Gastrocnemius medialis (tissue), 4 donors: ENCODE measurements at regions not wholly inside any gene's neighbourhood (a gene's known extent, or its start where the extent isn't known, plus 50 kb on each side); places are given as distances from the start of the nearest gene placed in this dataset.

ENCODE experiments used
- ATAC-seq, 2 donors: fragments of 150-250 bp; one replicate each; pipeline ENCODE4 v1.9.1; 2016
- DNase-seq, 2 donors: peaks; one replicate each; pipeline ENCODE4 v3.0.0-alpha.2; 2019
- H3K27ac ChIP-seq, 4 donors: fragments of 200-600 bp; sonication (generic); 1 replicate in 1 of 4; 2 replicates in 3 of 4; pipeline ENCODE4 v1.5.1; 2016 to 2018; ENCODE audit warnings: mild to moderate bottlenecking in 2 of 4, moderate library complexity in 1 of 4
- H3K27me3 ChIP-seq, 3 donors: fragments of 200-600 bp; sonication (generic) in 2 of 3; 1 replicate in 1 of 3; 2 replicates in 2 of 3; pipeline versions ENCODE4 v1.5.1 to v1.6.0; 2016 to 2019; ENCODE audit warnings: mild to moderate bottlenecking in 1 of 3, moderate library complexity in 1 of 3
- H3K36me3 ChIP-seq, 2 donors: fragments of 200-600 bp; sonication (generic) in 1 of 2; one replicate each; pipeline ENCODE4 v1.5.1; 2017 to 2018
- H3K4me1 ChIP-seq, 2 donors: fragments of 200-600 bp; sonication (generic) in 1 of 2; one replicate each; pipeline ENCODE4 v1.5.1; 2016 to 2017; ENCODE audit warnings: mild to moderate bottlenecking in 2 of 2
- H3K4me3 ChIP-seq, 4 donors: fragments of 200-600 bp; sonication (generic) in 3 of 4; 1 replicate in 1 of 4; 2 replicates in 3 of 4; pipeline ENCODE4 v1.5.1; 2016 to 2019; ENCODE audit warnings: mild to moderate bottlenecking in 2 of 4
- H3K9me3 ChIP-seq, 3 donors: fragments of 200-600 bp; sonication (generic) in 2 of 3; 1 replicate in 1 of 3; 2 replicates in 2 of 3; pipeline ENCODE4 v1.5.1; 2016 to 2019
- CTCF ChIP-seq, 5 experiments: fragments of 450-650 bp in 3 of 5; fragments of 200-600 bp in 2 of 5; sonication (generic) in 2 of 5; IDR thresholded peaks in 4 of 5; conservative IDR thresholded peaks in 1 of 5; 1 replicate in 4 of 5; 2 replicates in 1 of 5; pipeline ENCODE4 v1.5.1; 2016 to 2019; ENCODE audit warnings: antibody characterized with exemption in 5 of 5, mild to moderate bottlenecking in 3 of 5, moderate library complexity in 3 of 5
- POLR2A ChIP-seq, 2 donors: fragments of 450-650 bp; IDR thresholded peaks; one replicate each; pipeline ENCODE4 v1.6.1; 2017; ENCODE audit warnings: antibody characterized with exemption in 2 of 2, mild to moderate bottlenecking in 2 of 2, moderate library complexity in 2 of 2
- in situ Hi-C, 4 donors: fragments of 200-750 bp; cut with MboI; loops; one replicate each; pipeline versions ENCODE4 v1.15.0 to v1.8.0; 2017; ENCODE audit warnings: low sequenced_read_pairs in 4 of 4
- intact Hi-C: fragments of 100-400 bp; cut with DNase I; formaldehyde crosslinking; loops from one replicate; pipeline ENCODE4 v1.15.1; 2023; ENCODE audit warnings: low total_unique reads

- Histone ChIP-seq H3K27me3 (peaks cover 2 to 23% (median 13%) of the 10 kb centered on the region in 3 donors), H3K36me3 (no peaks in the 10 kb centered on the region), H3K4me3 (no peak overlapping the region), H3K4me1 (no peaks in the 10 kb centered on the region), H3K27ac (no peak overlapping the region), H3K9me3 (no peaks in the 10 kb centered on the region)
- ATAC-seq (no peak), DNase-seq (no peak)
- no peak for TF ChIP-seq POLR2A (IDR thresholded peaks at IDR 0.05)
- TF ChIP-seq CTCF (IDR thresholded peaks at IDR 0.05 in 4 of 5, conservative IDR thresholded peaks at IDR 0.05 in 1 of 5), result no peak
- intact Hi-C loops (no loop called here), in situ Hi-C loops (no loop called here)
Observed at GRCh38 chr17:74117999-74118421, 85.5 kb upstream of the RPL38 start.

- H3K4me3 ChIP-seq, result no peak overlapping the region
Observed at GRCh38 chr17:74118504-74118903, 85.0 kb upstream of the RPL38 start.

GRCh38 chr17:74119049-74119580 lies 84.4 kb upstream of the RPL38 start:
- Histone ChIP-seq H3K4me3 (no peak overlapping the region), H3K27me3 (peaks cover 2 to 23% (median 13%) of the 10 kb centered on the region in 3 donors), H3K4me1 (no peaks in the 10 kb centered on the region), H3K27ac (no peak overlapping the region), H3K36me3 (no peaks in the 10 kb centered on the region), H3K9me3 (no peaks in the 10 kb centered on the region)
- intact Hi-C loops (no loop called here), in situ Hi-C loops (no loop called here)
- TF ChIP-seq POLR2A (IDR thresholded peaks at IDR 0.05) (no peak), CTCF (IDR thresholded peaks at IDR 0.05 in 4 of 5, conservative IDR thresholded peaks at IDR 0.05 in 1 of 5) (no peak)
- ATAC-seq, result no peak
- DNase-seq, result no peak

More at GRCh38 chr17:74118504-74118903, 85.0 kb upstream of the RPL38 start:
- in situ Hi-C loops (no loop called here), intact Hi-C loops (no loop called here)
- Histone ChIP-seq H3K27me3 (peaks cover 2 to 23% (median 13%) of the 10 kb centered on the region in 3 donors), H3K27ac (no peak overlapping the region), H3K36me3 (no peaks in the 10 kb centered on the region), H3K4me1 (no peaks in the 10 kb centered on the region), H3K9me3 (no peaks in the 10 kb centered on the region)
- ATAC-seq, result no peak
- DNase-seq, result no peak
- no peak for TF ChIP-seq POLR2A (IDR thresholded peaks at IDR 0.05)
- no peak for TF ChIP-seq CTCF (IDR thresholded peaks at IDR 0.05 in 4 of 5, conservative IDR thresholded peaks at IDR 0.05 in 1 of 5)

- no peak overlapping the region for H3K4me3 ChIP-seq
Observed at GRCh38 chr17:74119965-74120364, 83.5 kb upstream of the RPL38 start.

More at GRCh38 chr17:74119965-74120364, 83.5 kb upstream of the RPL38 start:
- no peak for TF ChIP-seq CTCF (IDR thresholded peaks at IDR 0.05 in 4 of 5, conservative IDR thresholded peaks at IDR 0.05 in 1 of 5)
- H3K27me3 ChIP-seq, result peaks cover 2 to 18% (median 8%) of the 10 kb centered on the region in 3 donors
- H3K36me3 ChIP-seq, result no peaks in the 10 kb centered on the region
- intact Hi-C loops (no loop called here), in situ Hi-C loops (no loop called here)
- ATAC-seq (no peak), DNase-seq (no peak)
- H3K27ac ChIP-seq, result no peak overlapping the region
- H3K4me1 ChIP-seq, result no peaks in the 10 kb centered on the region
- no peaks in the 10 kb centered on the region for H3K9me3 ChIP-seq
